ENCODE measurements at regions not wholly inside any gene's neighbourhood (a gene's known extent, or its start where the extent isn't known, plus 50 kb on each side); places are given as distances from the start of the nearest gene placed in this dataset.

GRCh38 chr1:200298242-200298641 lies 111.6 kb downstream of the ZNF281 start:
- TF ChIP-seq, protein P1, sequence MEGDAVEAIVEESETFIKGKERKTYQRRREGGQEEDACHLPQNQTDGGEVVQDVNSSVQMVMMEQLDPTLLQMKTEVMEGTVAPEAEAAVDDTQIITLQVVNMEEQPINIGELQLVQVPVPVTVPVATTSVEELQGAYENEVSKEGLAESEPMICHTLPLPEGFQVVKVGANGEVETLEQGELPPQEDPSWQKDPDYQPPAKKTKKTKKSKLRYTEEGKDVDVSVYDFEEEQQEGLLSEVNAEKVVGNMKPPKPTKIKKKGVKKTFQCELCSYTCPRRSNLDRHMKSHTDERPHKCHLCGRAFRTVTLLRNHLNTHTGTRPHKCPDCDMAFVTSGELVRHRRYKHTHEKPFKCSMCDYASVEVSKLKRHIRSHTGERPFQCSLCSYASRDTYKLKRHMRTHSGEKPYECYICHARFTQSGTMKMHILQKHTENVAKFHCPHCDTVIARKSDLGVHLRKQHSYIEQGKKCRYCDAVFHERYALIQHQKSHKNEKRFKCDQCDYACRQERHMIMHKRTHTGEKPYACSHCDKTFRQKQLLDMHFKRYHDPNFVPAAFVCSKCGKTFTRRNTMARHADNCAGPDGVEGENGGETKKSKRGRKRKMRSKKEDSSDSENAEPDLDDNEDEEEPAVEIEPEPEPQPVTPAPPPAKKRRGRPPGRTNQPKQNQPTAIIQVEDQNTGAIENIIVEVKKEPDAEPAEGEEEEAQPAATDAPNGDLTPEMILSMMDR (IDR thresholded peaks at IDR 0.05; ENCODE audit: borderline replicate concordance, extremely low read depth, low read length, poor library complexity, severe bottlenecking), result no peak
- TF ChIP-seq EZH2 (IDR thresholded peaks at IDR 0.05; ENCODE audit: borderline replicate concordance, low read depth, low read length, severe bottlenecking), result no peak
